ENCODE measurements at regions not wholly inside any gene's neighbourhood (a gene's known extent, or its start where the extent isn't known, plus 50 kb on each side); places are given as distances from the start of the nearest gene placed in this dataset.
"Not testable (repeated sequence)": the region's sequence is repeated elsewhere in the genome, so short reads cannot be mapped to it uniquely, and the experiment has no call there.

DNA sequence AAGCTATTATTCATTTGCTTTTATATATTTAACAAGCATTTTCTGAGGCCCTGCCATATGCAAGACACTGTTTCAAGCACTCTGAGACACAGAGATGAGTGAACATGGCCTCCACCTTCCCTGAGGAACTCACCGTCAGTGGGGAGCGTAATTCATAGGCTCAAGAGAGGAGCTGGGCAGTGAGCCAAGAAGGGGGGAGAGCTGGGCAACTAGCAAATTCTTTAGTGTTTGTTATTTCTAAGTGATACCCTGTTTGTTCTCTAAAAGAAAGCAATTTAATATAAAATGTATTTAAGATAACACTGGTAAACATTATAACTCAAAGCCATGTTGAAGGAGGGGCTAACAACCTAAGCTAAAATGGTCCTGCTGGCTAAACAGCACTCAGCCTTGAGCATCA, 119.2 kb upstream of the NGF start:
- no peaks in the 10 kb centered on the region for H3K4me1 Mint-ChIP-seq (ENCODE audit: low read depth)
- intact Hi-C loops (cut with micrococcal nuclease) = no loop called here
- no peaks in the 10 kb centered on the region for H3K27me3 Mint-ChIP-seq (ENCODE audit: low read depth)
- no peak overlapping the region for H3K4me3 Mint-ChIP-seq
- CTCF ChIA-PET = no interaction called here
- no peaks in the 10 kb centered on the region for H3K36me3 Mint-ChIP-seq (ENCODE audit: low read depth)
- no peaks in the 10 kb centered on the region for H3K9me3 Mint-ChIP-seq
- no peak for DNase-seq
- H3K27ac Mint-ChIP-seq = no peak overlapping the region

DNA sequence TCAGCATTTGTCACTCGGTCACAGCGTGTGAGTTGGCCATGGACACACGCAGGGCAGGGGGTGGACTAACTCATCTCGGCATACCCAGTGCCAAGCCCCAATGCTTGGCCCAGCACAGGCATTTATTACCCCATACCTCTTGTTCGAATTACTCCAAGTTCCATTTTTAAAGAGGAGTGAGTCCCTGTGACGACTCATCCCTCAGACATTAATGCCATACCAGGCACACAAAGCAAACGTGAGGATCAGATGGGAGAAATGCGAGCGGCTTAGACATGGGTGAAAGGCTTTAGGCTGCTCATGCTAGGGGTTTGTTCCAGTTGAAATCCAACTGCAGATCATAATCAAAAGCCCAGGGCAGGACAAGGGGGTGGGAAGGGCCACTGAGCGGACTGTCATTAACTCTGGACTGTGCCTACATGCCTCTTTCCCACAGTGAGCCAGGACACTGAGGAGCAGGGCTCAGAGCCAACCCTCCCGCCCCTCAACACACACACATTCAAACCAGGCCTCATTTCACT, 118.5 kb upstream of the NGF start:
- CTCF ChIA-PET = no interaction called here
- Mint-ChIP-seq H3K4me1 (ENCODE audit: low read depth) (no peaks in the 10 kb centered on the region), H3K27me3 (ENCODE audit: low read depth) (no peaks in the 10 kb centered on the region), H3K27ac (no peak overlapping the region), H3K9me3 (no peaks in the 10 kb centered on the region), H3K4me3 (no peak overlapping the region), H3K36me3 (ENCODE audit: low read depth) (no peaks in the 10 kb centered on the region)
- no peak for DNase-seq
- intact Hi-C loops (cut with micrococcal nuclease) = no loop called here

GRCh38 chr1:115454837-115455511, 116.9 kb upstream of the NGF start:
- intact Hi-C loops (cut with micrococcal nuclease) = no loop called here

GRCh38 chr1:115453666-115454065, 115.6 kb upstream of the NGF start:
- intact Hi-C loops (cut with micrococcal nuclease) = no loop called here
- no peaks in the 10 kb centered on the region for H3K36me3 Mint-ChIP-seq (ENCODE audit: low read depth)
- no peak overlapping the region for H3K4me3 Mint-ChIP-seq
- CTCF ChIA-PET = no interaction called here
- no peak overlapping the region for H3K27ac Mint-ChIP-seq
- no peaks in the 10 kb centered on the region for H3K27me3 Mint-ChIP-seq (ENCODE audit: low read depth)
- DNase-seq = no peak
- no peaks in the 10 kb centered on the region for H3K4me1 Mint-ChIP-seq (ENCODE audit: low read depth)
- no peaks in the 10 kb centered on the region for H3K9me3 Mint-ChIP-seq

More at GRCh38 chr1:115454837-115455511, 116.9 kb upstream of the NGF start:
- no peaks in the 10 kb centered on the region for H3K9me3 Mint-ChIP-seq
- no peaks in the 10 kb centered on the region for H3K27me3 Mint-ChIP-seq (ENCODE audit: low read depth)
- no peaks in the 10 kb centered on the region for H3K4me1 Mint-ChIP-seq (ENCODE audit: low read depth)
- CTCF ChIA-PET = no interaction called here
- no peak overlapping the region for H3K4me3 Mint-ChIP-seq
- no peak for DNase-seq
- no peak overlapping the region for H3K27ac Mint-ChIP-seq
- no peaks in the 10 kb centered on the region for H3K36me3 Mint-ChIP-seq (ENCODE audit: low read depth)

DNA sequence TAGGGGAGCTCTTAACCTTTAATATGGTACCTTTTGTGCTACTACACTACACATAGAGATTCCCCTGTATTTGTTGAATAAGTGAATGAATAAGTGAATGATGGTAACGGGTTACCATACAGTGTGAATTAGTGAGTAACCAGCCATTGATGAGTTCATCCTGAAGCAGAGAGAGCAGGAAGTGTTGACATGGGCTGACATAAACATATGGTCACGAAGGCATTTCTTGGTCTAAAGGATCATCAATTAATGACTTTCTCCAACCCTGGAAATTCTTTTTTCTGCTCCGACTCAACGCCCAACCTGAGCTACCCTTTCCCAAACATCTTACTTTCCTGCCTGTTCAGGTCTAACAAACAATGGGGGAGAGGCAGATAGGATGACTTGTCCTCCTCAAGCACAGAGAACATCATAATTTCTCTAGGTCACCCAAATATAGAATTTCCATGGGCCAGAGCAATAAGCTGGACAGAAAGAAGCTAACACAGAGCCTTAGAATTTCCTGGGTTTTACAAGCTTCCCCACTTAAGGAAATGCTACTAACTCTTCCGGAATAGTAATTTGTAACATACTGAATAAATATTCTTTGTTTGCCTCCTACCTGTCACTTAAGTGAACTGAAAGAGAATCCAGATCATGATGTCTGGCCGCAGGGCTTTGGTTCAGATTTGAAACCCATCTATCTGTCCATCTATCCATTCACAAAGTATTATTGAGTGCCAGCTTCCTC, 114.7 kb upstream of the NGF start:
- CTCF ChIA-PET = no interaction called here
- no peak overlapping the region for H3K27ac Mint-ChIP-seq
- no peaks in the 10 kb centered on the region for H3K36me3 Mint-ChIP-seq (ENCODE audit: low read depth)

GRCh38 chr1:115450501-115451040, 112.5 kb upstream of the NGF start:
- Mint-ChIP-seq H3K27me3 (ENCODE audit: low read depth) (no peaks in the 10 kb centered on the region), H3K9me3 (no peaks in the 10 kb centered on the region), H3K4me3 (no peak overlapping the region), H3K36me3 (ENCODE audit: low read depth) (no peaks in the 10 kb centered on the region), H3K27ac (no peak overlapping the region), H3K4me1 (ENCODE audit: low read depth) (no peaks in the 10 kb centered on the region)
- CTCF ChIA-PET = interaction anchor here (0.6 kb wide), 1 partner anchor 10 kb away, joined by 7 read pairs; no protein-coding TSS in a partner anchor
- intact Hi-C loops (cut with micrococcal nuclease) = no loop called here
- no peak for DNase-seq

More for the DNA sequence above, 114.7 kb upstream of the NGF start:
- no peaks in the 10 kb centered on the region for H3K9me3 Mint-ChIP-seq
- H3K4me1 Mint-ChIP-seq (ENCODE audit: low read depth) = no peaks in the 10 kb centered on the region
- H3K27me3 Mint-ChIP-seq (ENCODE audit: low read depth) = no peaks in the 10 kb centered on the region
- H3K4me3 Mint-ChIP-seq = no peak overlapping the region
- intact Hi-C loops (cut with micrococcal nuclease) = no loop called here
- no peak for DNase-seq

- no peak overlapping the region for H3K4me3 Mint-ChIP-seq
- CTCF ChIA-PET = interaction anchor here (0.9 to 1.8 kb wide), 2 partner anchors 21 to 92 kb away, joined by 4 to 5 read pairs; no protein-coding TSS in a partner anchor
- no peaks in the 10 kb centered on the region for H3K27me3 Mint-ChIP-seq (ENCODE audit: low read depth)
- intact Hi-C loops (cut with micrococcal nuclease) = no loop called here
- H3K9me3 Mint-ChIP-seq = no peaks in the 10 kb centered on the region
- no peak for DNase-seq
- no peak overlapping the region for H3K27ac Mint-ChIP-seq
- H3K4me1 Mint-ChIP-seq (ENCODE audit: low read depth) = no peaks in the 10 kb centered on the region
- no peaks in the 10 kb centered on the region for H3K36me3 Mint-ChIP-seq (ENCODE audit: low read depth)
Observed at GRCh38 chr1:115448282-115449044, 110.4 kb upstream of the NGF start.

GRCh38 chr1:115447672-115448071, 109.6 kb upstream of the NGF start:
- Mint-ChIP-seq H3K27ac (no peak overlapping the region), H3K36me3 (ENCODE audit: low read depth) (no peaks in the 10 kb centered on the region), H3K4me1 (ENCODE audit: low read depth) (no peaks in the 10 kb centered on the region), H3K27me3 (ENCODE audit: low read depth) (no peaks in the 10 kb centered on the region), H3K4me3 (no peak overlapping the region), H3K9me3 (no peaks in the 10 kb centered on the region)
- CTCF ChIA-PET = interaction anchor here (0.9 to 1.8 kb wide), 2 partner anchors 21 to 92 kb away, joined by 4 to 5 read pairs; no protein-coding TSS in a partner anchor
- DNase-seq = no peak
- intact Hi-C loops (cut with micrococcal nuclease) = no loop called here

DNA sequence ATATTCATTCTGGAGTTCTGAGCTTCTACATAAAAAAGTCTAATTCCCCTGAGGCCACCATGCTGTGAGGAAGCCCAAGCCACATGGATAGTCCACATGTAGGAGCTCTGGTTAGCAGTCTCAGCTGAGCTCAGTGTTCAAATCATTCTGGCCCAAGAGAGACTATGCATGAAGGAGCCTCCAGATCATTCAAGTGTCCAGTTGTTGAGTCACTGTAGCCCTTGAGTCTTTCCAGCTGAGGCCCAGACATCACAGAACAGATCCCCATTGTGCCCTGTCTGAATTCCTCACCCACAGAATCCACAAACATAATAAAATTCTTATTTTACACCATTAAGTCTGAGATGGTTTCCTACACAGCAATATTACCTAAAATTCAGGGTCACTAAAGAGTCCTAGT, 107.0 kb upstream of the NGF start:
- intact Hi-C loops (cut with micrococcal nuclease) = no loop called here
- Mint-ChIP-seq H3K27ac (no peak overlapping the region), H3K27me3 (ENCODE audit: low read depth) (peaks cover 5% of the 10 kb centered on the region), H3K4me3 (no peak overlapping the region), H3K9me3 (peaks cover under 1% of the 10 kb centered on the region), H3K36me3 (ENCODE audit: low read depth) (no peaks in the 10 kb centered on the region), H3K4me1 (ENCODE audit: low read depth) (no peaks in the 10 kb centered on the region)
- CTCF ChIA-PET = no interaction called here
- DNase-seq = no peak

GRCh38 chr1:115440733-115441132, 102.7 kb upstream of the NGF start:
- Mint-ChIP-seq H3K4me1 (ENCODE audit: low read depth) (no peaks in the 10 kb centered on the region), H3K36me3 (ENCODE audit: low read depth) (no peaks in the 10 kb centered on the region), H3K27ac (no peak overlapping the region), H3K27me3 (ENCODE audit: low read depth) (peaks cover 10% of the 10 kb centered on the region), H3K4me3 (no peak overlapping the region), H3K9me3 (peaks cover 5% of the 10 kb centered on the region)
- CTCF ChIA-PET = interaction anchor here (0.6 kb wide), 1 partner anchor 10 kb away, joined by 7 read pairs; no protein-coding TSS in a partner anchor
- DNase-seq = no peak
- intact Hi-C loops (cut with micrococcal nuclease) = no loop called here

DNA sequence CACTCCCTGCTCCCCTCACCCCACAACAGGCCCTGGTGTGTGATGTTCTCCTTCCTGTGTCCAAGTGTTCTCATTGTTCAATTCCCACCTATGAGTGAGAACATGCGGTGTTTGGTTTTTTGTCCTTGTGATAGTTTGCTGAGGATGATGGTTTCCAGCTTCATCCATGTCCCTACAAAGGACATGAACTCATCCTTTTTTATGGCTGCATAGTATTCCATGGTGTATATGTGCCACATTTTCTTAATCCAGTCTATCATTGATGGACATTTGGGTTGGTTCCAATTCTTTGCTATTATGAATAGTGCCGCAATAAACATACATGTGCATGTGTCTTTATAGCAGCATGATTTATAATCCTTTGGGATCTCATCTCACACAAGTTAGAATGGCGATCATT, 101.5 kb upstream of the NGF start:
- CTCF ChIA-PET; H3K9me3 Mint-ChIP-seq; H3K27me3 Mint-ChIP-seq (ENCODE audit: low read depth); intact Hi-C loops (cut with micrococcal nuclease); H3K4me1 Mint-ChIP-seq (ENCODE audit: low read depth); H3K4me3 Mint-ChIP-seq; H3K36me3 Mint-ChIP-seq (ENCODE audit: low read depth); H3K27ac Mint-ChIP-seq; DNase-seq: not testable (repeated sequence)

- no peaks in the 10 kb centered on the region for H3K4me1 Mint-ChIP-seq (ENCODE audit: low read depth)
- peaks cover 8% of the 10 kb centered on the region for H3K27me3 Mint-ChIP-seq (ENCODE audit: low read depth)
- no peak overlapping the region for H3K27ac Mint-ChIP-seq
- no peaks in the 10 kb centered on the region for H3K36me3 Mint-ChIP-seq (ENCODE audit: low read depth)
- peaks cover 5% of the 10 kb centered on the region for H3K9me3 Mint-ChIP-seq
- H3K4me3 Mint-ChIP-seq = no peak overlapping the region
- CTCF ChIA-PET = no interaction called here
- intact Hi-C loops (cut with micrococcal nuclease) = no loop called here
- no peak for DNase-seq
Observed at GRCh38 chr1:115437196-115437595, 99.1 kb upstream of the NGF start.

All from activated naive CD4-positive, alpha-beta T cell treated with anti-CD3 and anti-CD28 coated beads for 36 hours (primary cell).